ENCODE measurements at regions not wholly inside any gene's neighbourhood (a gene's known extent, or its start where the extent isn't known, plus 50 kb on each side); places are given as distances from the start of the nearest gene placed in this dataset.

DNA sequence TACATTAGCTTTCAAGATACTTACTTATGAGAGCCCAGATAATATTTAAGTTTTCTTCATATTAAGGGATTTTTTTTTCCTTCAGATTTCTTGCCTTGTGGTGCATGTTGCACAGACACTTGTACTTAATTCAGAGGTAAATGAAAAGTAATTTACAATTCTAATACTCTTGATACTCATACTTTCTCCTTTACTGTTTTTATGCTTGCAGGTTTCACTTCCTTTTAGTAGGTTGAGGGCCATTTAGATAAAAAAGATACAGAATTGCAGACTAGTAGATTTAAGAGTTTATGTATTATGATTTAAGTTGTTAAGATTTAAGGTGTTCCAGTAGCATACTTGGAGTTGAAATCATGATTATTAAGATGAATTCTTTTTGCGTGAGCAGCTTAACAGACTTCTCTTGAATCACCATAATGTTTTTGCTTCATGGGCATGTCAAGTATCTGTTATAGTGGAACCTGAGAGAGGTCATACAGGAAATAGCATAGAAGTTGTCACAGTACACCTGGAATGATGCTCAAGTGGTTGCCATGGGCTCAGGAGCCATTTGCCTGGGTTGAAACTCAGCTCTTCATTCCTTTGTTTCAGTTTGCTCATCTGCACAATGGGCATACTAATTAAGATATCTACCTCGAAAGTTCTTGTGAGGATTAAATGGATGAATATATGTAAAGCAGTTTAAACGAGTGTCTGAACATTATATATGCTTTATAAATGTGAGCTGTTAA is 174.8 kb upstream of the PRPS1L1 start:
- no peak for DNase-seq

DNA sequence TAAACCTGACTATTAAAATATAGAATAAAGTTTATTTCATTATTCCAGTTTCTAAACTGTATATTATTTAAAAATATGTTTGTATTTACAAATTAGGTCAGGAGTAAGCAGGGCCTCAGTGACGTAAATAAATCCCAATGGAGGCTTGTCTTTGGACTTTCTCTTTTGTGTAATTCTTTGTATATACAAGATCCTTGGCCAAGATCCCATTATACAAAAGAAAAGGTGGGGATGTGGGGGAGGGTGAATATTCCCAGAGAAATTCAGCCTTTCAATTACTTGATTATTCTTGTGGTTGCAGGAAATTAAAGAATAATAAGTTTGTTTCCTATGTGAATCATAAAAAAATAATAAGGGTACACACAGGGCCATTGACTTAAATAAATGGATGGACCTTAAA is 178.7 kb upstream of the PRPS1L1 start:
- no peak for DNase-seq

DNA sequence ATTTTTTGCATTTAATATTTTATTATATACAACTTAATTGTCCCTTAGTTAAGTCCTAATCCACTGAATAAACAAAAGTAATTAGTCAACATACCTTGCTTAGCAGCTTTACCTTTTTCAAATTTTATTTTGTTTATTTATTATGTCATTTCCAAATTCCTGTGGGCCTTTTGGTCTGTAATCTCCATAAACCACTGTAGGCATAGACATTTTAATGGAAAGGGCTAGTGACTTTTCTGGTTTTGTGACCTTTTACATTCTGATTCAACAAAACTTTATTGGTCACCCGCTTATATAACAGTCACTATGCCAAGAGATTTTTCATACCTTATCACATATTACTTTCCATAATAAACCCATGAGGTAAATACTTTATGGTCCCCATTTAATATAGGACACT is 181.3 kb upstream of the PRPS1L1 start:
- no peak for DNase-seq

DNA sequence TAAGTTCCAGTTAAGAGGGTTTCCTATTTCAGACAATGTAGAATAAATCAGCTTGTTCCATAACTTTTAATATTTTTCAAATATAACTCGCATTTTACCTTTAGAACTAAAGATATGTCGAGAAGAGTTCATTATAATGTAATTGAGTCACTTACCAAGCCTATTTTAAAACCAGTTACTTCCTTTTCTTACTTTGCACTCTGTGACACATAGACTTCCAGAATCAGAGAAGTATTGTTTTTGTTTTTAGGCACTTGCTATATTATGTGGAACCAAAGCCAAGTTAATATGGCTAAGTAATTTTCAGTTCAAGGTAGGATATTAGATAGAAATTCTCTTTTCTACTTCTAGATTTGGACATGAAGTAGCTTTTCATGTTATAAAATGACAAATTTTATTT is 182.7 kb upstream of the PRPS1L1 start:
- no peak for DNase-seq

DNA sequence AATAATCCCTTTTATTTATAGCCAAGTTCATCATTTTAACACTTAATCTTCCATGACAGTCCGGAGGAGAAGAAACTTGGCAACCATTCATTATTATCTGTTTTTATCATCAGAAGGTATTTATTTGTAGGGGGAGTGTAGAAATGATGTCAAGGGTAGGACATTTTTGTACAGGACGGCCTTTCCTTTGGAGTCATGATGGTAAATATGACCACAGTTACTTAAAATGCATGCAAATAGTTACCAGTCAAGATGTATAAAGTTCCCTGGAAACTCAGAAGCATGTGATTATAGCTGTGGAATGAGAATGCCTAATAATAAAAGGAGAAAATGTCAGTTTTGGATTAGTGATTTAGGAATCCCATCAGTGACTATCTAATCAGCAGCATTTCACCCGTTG is 183.1 kb upstream of the PRPS1L1 start:
- no peak for DNase-seq

DNA sequence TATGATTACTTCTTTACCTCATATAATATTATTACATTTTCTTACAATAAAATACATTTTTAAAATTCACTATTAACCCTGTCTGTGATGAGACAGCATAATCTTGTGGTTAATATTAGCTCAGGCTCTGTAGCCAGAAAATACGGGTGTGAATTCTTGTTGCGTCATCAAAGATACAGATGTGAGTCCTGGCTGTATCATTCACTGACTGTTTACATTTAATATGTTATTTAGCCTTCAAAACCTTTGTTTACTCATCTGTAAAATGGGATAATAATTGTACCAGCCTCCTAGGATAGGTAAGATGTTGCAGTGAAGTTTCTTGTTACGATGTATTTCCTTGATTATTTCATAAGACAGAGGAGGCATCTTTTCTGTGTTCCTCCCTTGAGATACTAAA is 184.7 kb upstream of the PRPS1L1 start:
- no peak for DNase-seq

DNA sequence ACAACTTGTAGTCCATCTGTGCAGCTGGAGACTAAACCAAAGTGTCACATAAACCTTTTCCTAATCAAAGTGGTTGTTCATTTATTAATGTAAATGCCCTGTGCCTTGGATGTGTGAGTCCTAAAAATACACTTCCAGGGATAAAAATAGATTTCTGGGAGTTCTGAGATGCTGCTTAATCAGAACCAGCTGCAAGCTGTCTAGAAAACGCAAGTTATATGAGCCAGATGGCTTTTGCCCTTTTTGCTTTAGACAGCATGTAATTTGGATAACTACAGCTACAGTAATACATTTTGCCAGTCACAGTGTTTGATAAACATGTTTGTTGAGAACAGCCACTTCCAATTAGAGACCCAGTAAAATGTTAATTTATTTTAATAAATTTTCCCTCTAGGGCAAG is 185.1 kb upstream of the PRPS1L1 start:
- no peak for DNase-seq

DNA sequence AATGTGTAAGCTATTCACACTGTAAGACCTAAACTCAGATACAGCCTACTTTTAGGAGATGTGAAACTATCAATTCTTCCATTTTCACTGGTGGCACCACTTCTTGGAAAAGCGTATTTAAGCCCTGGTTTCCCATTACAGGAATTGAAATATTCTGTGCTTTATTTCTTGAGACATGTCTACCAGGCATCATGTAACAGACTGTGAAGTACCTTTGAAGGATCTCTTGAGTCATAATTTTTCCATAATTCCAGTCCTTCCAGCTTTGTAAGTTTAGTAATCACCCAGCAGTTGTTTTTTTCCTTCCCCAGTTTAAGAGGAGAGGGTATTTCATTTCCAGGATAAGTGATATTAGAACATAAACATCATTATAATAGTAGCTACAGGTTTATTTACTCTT is 186.0 kb upstream of the PRPS1L1 start:
- DNase-seq = no peak

DNA sequence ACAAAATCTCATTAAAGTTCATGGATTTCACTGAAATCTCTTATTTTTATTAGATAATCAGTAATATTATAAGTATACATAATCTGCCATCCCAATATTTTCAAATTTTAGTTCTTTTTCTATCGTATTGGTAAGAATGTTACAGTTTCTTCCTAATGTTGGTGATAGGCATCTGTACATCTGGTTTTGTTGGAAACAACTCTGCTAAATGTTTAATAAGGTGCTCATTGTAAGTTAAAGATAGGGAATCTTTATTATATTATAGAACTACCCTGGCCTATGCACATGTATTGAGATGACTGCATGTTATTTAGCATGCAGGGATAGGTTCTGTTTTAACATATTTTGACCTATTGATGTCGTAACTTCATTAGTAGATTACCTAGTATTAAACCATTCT is 188.6 kb upstream of the PRPS1L1 start:
- no peak for DNase-seq

DNA sequence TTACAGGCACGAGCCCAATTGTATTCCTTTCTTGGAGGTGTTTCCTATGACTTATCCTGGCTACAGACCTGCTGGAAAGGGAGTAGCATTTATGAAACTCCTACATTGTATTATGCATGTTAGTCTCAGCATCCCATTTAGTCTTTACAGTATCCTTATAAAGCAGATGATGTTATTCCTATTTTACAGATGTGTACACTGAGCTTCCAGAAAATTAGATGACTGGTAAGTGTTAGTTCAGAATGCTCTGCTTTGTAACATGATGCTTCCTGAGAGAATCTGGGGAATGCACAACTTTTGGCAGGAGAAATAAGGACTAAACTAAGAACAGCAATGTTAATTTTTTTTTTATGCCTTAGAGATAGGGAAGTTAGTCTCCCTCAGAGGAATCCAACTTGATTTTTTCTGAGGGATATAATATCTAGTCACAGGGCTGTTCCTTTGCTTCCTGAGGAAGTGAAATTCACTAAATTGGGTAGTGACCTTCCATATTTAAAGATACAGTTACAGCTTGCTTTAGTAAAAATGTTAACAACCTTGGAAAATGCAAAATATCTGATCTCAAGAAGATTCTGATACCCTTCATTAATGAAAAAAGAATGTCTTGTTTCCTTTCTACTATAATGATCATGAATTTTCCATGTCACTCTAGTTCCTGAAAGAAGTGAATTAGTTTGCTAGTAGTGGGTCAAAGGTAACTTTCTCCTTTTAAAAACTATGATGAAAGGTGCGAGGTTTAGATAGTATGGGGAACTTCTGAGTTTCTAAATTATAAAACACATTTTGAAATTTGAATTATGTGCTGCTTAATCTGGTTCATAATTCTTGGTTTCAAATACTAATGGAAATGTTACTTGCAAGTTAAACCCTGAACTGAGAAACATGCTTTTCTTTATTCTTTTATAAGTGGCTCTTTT is 194.0 kb upstream of the PRPS1L1 start:
- DNase-seq = no peak

DNA sequence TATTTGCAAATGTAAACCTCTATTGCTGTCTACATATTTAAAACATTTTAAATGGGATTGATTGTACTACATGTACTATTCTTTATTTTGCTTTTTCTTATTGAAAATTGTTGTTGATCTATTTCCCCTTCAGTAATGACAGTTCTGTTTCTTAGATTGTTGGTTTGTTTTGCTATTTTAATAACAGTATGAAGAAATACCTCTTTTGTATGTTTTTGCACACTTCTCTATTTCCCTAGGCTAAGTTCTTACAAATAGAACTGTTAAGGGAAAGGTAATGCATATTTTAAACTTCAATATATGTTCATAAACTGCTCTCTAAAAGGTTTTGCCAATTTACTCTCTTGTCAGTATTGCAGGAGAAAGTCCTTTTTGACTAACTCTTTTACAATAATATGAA is 195.0 kb upstream of the PRPS1L1 start:
- DNase-seq = no peak

DNA sequence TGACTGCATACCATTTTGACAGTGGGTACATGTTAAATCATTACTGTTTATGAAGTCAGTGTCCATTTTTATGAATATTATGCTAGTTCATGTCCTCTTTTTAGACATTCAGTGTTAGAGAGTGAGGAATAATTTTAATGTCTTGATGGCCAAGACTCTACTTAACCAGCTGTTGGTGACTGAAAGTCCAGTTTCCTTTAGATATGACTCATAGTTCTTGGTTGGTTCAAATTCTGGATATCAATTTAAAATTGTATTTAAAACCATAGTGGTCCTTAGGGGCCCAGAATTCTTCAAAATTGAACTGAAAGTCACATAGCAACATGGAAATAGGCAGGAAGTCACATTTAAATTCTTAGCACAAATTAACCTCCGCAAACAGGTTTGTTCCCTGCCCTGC is 196.5 kb upstream of the PRPS1L1 start:
- no peak for DNase-seq

DNA sequence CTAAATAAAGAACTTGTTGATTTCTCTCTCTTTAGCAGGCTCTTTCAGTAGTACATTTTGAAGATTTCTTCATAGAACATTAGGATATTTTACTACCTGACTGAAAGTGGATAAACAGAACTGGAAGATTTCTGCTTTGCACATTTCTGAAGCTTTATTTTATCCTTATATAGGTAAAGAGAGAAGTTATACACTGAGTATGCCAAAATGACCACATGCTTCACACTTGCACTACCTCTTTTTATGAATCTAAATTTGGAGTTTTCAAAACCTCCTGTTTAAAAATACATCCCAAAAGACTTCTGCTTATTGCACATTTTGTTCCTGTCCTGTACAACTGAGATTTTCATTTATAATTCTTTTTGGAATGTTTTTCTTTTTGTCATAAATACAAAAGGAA is 197.4 kb upstream of the PRPS1L1 start:
- no peak for DNase-seq

DNA sequence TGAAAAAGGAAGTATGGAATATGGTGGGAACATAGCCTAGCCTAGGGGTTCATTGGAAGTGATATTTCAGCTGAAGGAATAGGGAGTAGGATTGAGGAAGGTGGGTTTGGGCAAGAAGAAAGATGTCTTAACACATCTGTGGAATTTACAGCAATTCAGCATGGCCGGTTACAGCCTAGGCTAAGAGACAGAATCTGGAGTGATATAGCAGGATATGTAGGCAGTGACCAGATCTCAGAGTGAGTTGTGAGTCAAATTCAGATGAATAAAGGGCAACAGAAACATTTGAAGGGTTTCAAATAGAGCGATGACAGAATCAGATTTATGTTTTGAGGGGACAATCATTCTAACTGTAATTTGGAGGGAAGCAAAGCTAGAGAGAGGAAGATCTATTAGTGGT is 199.0 kb upstream of the PRPS1L1 start:
- no peak for DNase-seq

DNA sequence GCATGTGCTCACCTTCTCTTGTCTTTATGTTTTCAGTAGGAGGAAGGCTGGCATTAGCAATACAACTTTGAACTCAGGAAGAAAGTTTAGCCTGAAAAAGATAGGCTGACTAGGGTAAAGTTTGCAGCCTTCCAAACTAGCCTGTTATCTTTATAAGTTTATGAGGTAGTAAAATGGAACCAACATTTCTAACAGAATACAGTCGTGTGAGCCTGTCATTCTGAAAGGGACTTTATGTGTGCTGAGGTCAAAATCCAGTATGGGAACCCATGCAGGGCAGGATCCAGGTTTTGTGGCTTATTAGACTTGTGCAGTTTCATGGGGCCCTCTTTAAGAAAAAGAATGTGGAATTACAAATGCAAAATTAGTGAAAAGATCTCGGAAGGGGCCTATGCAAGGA is 201.0 kb upstream of the PRPS1L1 start:
- no peak for DNase-seq

DNA sequence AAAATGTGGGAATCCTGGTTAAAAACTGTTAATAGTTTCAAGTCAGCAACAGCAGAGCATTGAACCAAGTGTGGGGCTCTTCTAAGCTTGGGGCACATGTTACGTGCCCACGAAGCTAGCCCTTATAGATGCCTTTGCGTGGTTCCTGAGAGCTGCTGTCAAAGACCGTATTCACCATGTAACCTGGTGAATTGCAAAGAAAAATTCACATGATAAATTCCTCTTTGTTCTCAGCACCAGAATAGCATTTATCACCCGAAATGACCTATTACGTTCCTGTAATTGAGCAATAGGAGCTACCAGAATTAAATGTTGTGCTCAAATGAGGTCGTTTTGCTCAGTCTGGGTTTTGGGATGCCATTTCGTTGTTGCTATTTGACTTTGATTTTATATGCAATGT is 202.6 kb upstream of the PRPS1L1 start:
- DNase-seq = no peak

DNA sequence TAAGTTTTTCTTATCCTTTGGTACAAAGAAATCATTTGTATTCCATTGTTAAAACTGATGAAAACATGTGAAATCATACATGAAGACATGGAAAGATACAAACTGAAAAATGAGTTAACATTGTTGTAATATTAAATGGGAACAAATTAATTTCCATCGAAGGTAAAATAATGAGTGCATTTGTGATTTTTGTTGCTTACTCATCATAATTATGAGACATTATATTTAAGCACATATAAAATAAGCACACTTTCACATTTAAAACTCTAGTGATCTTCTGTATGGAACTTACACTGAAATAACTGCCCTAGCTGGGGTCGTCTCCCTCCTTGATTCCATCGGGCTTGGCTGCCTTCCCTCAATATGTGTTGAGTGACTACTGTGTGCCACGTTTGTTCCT is 204.2 kb upstream of the PRPS1L1 start:
- DNase-seq = no peak

DNA sequence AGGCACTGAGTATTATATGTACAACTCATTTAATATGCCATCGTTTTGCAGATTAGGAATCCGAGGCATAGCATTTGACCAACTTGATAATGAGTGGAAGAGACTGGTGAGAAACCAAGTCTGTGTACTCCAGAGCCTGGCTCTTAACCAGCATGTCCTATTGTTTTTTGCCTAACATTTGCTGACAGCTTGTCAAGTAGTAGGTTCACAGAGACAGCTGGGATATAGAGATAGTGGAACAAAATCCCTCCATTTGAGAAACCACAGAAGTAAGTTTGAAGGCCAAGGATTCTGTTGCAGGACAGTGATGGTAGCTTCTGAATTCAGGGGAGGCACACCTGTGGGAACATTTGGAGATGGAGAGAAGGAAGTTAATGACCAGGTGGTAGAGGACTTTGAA is 206.9 kb upstream of the PRPS1L1 start:
- DNase-seq = no peak

DNA sequence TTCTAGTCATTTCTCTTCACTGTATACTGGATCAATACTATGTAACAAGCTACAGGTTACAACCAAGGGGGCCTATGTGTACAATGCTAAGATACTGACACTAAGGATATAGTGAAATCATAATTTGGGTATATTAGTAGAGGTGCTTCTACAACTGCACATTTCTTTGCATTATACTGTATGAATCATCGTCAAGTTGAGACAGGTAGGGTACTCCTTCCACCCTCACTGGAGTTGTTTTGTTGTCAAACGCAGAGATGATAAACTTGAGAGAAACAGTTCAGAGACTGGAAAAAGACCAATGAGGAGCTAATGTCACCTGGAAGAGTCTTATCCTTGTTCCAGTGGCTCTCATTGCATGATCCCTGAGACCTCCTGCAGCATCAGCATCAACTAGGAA is 208.2 kb upstream of the PRPS1L1 start:
- no peak for DNase-seq

DNA sequence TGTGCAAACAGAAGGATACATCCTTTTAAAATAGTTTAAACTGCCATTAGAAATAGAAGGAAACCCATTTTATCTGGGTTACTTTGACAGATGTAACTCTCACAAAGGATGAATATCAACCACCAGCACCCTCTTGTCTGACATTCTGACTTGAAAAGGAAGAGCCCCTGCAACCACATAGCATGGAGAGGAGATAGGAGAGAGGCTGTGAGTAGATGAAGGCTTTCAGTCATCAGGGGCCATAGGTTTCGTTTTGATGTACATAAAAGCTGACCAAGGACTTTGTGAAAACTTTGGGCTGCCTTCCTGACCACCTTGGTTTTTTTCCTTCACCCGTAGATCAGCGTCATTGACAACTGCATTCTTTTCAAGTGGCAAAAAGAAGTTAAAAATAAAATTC is 211.6 kb upstream of the PRPS1L1 start:
- no peak for DNase-seq

DNA sequence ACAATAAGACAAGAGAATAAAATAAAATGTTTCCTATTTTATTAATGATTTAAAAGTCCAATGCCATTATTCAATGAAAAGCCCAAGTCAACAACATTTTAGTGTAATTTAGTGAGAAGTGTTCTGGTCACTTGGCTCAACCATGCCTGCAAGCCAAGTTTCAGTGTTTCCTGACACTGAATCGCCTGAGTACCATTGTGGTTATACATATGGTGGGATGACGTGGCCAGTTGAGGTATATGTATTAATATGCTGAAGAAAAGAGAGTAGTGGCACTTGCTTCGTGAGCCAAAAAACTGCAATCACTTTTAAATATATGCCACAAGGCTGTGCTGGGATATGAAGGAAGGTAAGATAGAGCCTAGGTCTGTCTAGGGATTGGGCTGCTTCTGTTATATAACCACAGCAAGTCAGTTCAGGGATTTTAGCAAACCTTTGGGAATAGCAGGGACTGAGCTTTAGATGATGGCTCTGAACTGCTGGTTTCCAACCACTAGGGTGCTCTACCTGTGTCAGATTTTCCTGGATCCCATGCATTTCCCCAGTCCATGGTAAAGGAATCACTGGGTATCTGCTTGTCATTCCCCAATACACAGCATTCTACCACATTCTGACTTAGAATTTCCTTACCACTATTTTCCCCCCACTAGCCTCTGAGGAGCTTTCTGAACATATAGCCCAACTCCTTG is 214.0 kb upstream of the PRPS1L1 start:
- DNase-seq = no peak

DNA sequence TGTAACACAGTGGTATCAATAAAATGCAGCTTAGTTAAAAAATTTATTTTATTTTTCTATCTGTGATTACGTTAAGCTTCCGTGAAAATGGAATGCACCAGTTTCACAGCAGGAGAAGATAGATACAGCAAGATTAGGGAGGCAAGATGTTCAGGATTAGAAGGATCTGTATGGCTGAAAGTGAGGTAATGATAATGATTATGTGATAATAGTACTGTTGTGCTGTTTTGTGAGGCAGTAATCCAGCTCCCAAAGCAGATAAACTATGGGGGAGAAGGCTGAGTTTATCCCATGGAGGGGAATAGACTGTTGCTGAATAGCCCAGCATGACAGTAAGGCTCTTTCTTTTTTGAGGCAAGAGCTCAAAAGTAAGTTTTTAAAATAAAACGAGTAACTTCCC is 216.1 kb upstream of the PRPS1L1 start:
- DNase-seq = no peak

DNA sequence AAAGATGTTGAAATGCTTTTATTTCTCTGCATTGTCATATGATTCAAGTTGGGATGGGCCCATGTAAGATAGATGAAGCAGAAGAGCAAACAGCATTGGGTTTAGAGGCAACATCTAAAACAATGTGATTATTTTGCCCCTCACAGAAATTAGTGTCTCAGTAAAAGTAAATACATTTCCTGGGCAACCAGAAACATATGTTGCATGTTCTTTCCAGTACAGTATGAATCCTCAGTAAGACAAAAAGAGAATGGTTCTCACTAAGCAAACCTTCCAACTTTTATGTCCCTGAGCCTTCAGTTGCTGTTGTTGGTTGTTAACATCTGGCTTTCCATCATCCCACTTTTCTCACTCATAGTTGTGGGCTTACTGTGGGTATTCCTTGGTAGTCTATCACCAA is 222.5 kb upstream of the PRPS1L1 start:
- no peak for DNase-seq

DNA sequence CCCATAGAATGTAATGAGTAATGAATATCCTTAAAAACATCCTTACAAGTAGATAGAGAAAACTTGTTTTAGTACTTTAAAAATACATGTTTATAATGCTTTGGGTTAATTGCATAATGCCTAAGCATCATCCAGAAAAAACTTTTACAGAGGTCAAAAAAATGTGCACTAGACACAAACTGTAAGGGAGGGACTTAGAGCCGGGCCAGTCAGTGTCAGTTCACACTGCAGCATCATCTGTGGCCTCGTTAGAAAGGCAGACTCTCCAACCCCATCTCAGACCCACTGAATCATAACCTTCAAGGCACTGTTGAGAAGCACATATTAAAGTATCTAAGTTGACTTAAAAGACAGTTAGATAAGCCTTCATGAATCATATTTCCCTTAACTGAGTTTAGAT is 230.1 kb upstream of the PRPS1L1 start:
- no peak for DNase-seq

Measured in kidney glomerular epithelial cell (primary cell).